GM18505 (cell line): ENCODE measurements at regions not wholly inside any gene's neighbourhood (a gene's known extent, or its start where the extent isn't known, plus 50 kb on each side); places are given as distances from the start of the nearest gene placed in this dataset.

ENCODE experiments used
- ATAC-seq: cut with Tn5 transposase; IDR thresholded peaks from one replicate; pipeline ENCODE4 v1.9.1; 2021; ENCODE audit not compliant: unreplicated experiment
- POLR2A ChIP-seq: IDR thresholded peaks from 4 replicates; pipeline ENCODE4 v1.6.1; 2011; ENCODE audit warnings: borderline replicate concordance; ENCODE audit not compliant: insufficient read depth, insufficient read length; ENCODE audit errors: extremely low read depth

- ATAC-seq = no peak
- TF ChIP-seq POLR2A = no peak
Measured at GRCh38 chr14:101360054-101360911, 201.0 kb upstream of the DIO3 start.

GRCh38 chr14:101361044-101361443 lies 200.3 kb upstream of the DIO3 start:
- TF ChIP-seq POLR2A = no peak
- no peak for ATAC-seq

DNA sequence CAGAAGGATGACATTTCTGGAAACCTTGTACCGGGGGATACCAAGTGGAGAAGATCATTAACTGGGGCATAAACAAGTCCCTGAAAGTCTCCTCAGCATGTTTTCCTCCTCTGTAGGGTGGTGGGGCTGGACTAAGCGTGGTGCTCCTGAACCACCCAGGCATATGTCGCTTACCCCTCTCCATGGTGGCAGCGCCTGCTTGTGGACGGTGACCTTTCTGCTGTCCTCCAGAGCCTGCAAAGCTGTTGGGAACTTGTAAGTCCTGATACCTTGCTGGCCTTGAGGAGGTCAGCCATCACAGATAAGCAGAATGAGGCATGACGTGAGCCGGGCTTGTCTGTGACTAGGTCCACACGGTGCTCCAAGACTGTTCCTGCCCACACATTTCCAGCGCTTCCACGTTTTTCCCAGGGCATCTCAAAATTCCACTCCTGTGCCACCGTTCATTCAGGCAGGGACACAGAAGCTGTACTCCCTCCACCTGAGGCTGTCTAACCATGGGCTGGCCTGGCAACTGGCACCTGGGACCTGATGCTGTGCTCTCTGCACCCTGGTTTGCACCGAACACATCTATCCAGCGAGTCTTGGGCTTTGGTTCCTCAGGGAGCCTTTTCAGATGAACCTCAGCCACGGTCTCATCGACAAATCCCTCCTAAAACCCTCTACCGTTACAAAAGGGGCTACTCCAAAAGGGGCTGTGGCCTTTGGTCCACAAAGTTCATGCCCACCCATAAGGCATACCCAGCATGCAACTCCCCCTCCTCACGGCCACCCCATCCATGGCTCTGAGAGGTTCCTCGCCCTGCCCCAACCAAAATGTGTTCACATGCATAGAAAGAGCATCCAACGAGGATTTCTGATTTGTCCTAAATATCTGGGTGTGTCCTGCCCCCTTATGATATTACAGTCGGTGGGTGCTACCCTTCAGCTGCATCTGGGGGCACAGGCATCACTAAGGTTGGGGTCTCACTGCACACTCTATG lies 199.6 kb upstream of the DIO3 start:
- no peak for ATAC-seq
- TF ChIP-seq POLR2A = no peak

DNA sequence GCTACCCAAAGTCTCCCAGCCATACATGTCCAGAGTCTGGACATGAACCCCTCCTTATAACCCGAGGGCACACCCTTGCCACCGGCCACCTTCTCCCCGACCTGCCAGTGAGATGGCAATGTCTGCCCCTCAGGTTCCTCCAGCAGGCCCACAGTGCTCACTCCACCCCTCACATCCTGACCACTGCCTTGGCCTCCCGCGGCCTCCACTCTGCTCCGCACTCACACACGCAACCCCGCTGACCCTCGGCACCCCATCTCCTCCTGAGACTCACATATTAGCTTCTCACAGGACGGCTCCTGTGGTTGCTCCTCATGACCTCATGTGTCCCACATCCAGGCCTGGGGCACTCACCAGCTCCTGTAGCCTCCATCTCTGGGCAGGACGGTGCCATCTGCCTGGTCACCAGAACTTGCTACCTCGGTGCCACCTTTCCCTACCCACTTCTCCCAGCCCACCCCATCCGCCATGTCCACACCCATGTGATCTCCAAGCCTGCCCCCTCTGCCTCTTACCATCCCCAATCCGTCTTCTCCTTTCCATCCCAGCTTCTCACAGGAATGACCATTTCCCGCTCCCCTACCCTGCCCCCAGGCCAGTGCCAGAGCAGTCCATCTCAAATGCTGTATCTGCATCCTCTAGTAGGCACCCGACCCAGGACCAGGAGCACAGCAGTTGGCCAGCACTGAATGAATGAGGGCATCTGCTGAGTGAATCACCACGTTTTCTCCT lies 198.6 kb upstream of the DIO3 start:
- no peak for TF ChIP-seq POLR2A
- ATAC-seq = no peak

DNA sequence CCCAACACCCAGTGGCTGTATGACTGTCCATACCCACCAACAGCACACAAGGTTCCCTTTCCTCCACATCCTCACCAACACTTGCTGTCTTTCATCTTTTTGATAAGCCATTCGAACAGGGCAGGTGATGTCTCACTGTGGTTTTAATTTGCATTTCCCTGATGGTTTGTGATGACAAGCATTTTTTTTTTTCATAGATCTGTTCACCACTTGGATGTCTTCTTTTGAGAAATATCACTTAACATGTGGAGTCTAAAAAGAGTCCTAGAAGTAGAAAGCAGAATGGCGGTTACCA lies 198.1 kb upstream of the DIO3 start:
- no peak for ATAC-seq
- no peak for TF ChIP-seq POLR2A

DNA sequence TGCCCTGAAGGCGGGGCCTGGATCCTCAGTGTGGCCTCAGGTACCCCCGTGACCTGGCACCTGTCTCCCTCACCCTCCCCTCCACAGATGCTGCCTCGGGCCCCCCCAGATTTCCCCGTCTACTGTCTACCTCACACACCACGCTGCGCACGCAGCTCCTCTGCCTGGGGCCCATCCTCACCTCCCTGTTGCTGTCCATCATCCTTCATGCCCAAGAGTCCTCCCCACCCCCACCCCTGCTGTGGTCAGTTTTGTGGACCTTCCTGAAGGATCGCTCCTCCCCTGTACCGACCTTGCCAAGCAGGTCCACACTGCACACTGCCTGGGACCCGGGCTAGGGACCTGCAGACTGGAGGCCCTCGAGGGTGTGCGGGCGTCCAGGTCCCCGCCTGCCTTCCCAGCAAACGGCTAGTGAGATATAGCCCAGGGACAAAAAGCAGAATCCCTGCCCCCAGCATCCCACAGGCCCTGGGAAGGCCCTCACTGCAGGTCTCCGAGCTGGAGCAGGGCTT lies 197.4 kb upstream of the DIO3 start:
- TF ChIP-seq POLR2A = no peak
- ATAC-seq = no peak

- no peak for ATAC-seq
- no peak for TF ChIP-seq POLR2A
Measured at GRCh38 chr14:101364503-101365328, 196.6 kb upstream of the DIO3 start.

DNA sequence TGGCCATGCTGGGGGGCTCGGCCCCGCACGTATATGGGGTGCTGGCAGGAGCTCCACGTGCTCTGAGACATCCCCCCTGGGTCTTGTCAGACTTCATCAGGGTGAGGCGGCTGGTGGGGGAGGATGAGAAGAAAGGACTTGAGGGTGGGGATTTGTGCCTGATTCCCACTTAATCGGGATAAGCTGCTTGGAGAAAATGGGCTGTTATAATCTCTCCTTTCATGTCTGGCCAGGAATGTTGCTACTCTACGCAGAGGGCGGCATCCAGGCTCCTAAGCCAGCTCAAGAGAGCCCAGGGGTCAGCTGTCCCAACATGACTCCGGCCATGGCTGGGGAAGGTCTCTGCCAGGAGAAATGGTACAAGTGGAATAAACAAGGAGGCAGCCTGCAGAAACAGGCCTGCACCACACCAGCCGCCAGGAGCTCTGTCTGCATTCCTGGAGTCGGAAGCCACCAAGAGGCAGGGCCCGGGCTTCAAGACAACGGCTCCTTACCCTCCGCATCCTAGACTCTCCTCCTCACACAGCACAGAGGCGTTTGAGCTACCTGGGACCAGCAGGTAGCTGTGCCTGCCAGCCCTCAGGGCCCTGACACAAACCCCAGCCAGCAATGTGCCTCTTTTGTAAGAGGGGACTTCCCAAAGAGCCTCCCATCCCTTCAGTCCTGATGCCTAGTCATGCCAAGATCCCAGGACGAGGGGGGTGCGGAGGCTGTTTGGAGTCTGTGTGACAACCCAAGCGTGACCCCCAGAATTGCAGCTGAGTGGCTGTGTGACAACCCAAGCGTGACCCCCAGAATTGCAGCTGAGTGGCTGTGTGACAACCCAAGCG lies 195.8 kb upstream of the DIO3 start:
- ATAC-seq = no peak
- no peak for TF ChIP-seq POLR2A

- no peak for TF ChIP-seq POLR2A
Measured at GRCh38 chr14:101367421-101368261, 193.7 kb upstream of the DIO3 start.

GRCh38 chr14:101368629-101369028 lies 192.7 kb upstream of the DIO3 start:
- no peak for ATAC-seq

More at GRCh38 chr14:101367421-101368261, 193.7 kb upstream of the DIO3 start:
- no peak for ATAC-seq

More at GRCh38 chr14:101368629-101369028, 192.7 kb upstream of the DIO3 start:
- no peak for TF ChIP-seq POLR2A
